Stimulated activated CD8-positive, alpha-beta memory T cell treated with anti-CD3 and anti-CD28 coated beads, Interleukin-2, amount 100 ng/mL, for 1 hour (primary cell): ENCODE measurements at regions not wholly inside any gene's neighbourhood (a gene's known extent, or its start where the extent isn't known, plus 50 kb on each side); places are given as distances from the start of the nearest gene placed in this dataset.

Source experiments
- DNase-seq, 2 donors: peaks; one replicate each; pipeline ENCODE4 v3.0.0-alpha.2; 2020; ENCODE audit warnings: low read depth in 2 of 2

DNA sequence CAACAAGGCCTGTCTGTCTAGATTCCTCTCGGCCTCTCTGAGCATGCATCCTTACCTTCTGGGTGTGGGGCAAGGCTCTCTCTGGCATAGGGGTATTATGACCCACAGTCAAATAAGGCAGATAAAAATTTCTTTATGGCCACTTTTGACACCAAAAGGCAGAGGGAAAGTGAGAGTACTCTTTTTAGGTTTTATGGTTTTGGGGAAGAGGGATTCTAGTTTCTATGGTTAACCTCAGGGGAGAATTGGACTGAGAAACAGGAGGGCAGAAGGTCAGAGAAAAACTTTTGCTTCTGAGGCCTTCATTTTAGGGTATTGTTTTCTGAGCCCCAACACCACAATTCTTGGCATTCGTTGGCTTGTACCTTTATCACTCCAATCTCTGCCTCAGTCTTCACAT lies 70.0 kb upstream of the CCDC54 start:
- DNase-seq = no peak

DNA sequence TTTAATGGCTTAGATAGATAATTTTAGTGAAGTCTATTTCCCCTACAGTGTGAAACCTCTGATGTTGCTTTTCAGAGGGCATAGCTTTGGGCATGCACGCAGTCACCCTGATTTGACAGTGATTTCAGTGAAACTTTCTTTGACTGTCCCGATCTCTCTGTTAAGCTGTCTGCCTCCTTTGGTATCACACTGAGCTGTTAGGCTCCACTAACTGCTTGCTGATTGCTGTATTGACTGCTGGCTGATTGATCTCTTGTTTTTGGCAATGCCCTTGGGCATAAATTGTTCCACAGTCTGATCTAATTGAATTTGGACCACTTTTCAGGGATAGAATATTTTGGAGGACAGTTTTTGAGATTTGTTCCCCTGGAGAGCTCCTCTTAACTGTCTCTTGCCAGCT lies 68.5 kb upstream of the CCDC54 start:
- no peak for DNase-seq

DNA sequence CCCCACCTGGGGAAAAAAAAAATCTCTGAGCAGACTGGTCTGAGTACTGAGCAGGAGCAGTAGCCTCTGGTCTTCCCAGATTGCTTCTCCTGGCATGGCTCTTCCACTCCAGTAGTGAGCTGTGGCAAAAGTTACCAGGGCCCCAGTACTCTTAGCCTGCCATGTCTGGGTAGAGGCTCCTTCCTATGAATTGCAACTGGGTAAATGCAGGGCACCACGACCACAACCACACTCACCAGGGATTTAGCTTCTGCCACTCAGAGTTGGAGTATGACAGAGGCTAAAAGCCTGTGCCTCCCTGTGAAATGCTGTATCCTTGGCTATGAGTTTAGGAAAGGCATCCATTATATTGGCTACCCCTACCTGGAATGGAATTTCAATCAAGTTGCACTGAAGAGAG lies 67.9 kb upstream of the CCDC54 start:
- DNase-seq = no peak

DNA sequence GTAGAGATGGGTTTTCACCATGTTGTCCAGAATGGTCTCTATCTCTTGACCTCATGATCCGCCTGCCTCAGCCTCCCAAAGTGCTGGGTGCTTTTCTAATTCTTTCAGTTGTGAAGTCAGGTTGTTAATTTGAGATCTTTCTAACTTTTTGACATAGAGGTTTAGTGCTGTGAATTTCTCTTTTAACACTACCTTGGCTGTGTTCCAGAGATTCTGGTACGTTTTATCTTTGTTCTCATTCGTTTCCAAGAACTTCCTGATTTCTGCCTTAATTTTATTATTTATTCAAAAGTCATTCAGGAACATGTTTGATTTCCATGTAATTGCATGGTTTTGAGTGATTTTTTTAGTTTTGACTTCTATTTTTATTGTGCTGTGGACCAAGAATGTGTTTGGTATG lies 63.5 kb upstream of the CCDC54 start:
- DNase-seq = no peak

DNA sequence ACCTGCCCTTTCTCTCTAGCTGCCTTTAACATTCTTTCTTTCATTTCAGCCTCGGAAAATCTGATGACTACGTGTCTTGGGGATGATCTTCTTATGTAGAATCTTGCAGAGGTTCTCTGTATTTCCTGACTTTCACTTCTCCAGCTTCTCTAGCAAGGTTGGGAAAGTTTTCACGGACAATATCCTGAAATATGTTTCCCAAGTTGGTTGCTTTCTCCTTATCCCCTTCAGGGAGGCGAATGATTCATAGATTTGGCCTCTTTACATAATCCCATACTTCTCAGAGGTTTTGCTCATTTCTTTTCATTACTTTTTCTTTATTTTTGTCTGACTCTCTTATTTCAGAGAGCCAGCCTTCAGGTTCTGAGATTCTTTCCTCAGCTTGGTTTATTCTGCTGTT lies 62.1 kb upstream of the CCDC54 start:
- DNase-seq = no peak

DNA sequence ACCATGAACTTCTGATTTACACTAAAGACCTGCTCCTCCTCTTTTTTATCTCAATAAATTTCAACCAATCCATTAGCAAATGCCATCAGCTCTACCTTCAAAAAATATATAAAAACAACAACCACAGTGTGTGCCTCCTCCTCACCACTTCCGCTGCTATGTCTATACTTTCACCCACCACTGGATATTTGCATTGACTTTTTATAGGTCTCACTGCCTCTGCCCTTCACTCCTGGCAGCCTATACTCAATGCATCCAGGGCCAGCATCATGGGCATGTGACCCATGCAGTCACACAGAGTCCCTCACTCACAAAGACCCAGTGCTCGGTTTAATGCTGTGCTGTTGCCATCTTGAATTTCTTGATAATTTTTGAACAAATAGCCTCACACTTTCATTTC lies 53.5 kb upstream of the CCDC54 start:
- no peak for DNase-seq

DNA sequence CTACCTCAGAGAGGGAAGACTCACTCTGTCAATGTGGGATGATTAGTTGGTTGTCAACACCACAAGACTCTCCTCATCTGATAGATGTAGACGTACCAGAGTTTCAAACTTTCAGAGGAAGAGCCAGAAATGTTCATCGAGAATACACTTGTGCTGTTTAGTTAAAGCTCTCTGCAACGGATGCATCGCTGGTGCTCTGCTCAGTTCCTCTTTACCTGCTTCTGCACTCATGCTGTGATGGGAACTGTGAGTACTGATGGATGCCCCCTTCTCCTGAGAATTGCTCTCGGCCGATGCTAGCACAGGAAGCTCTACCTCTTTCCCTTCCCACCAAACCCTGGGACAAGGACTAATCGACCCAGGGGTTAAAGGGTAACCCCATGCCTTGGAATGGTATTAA lies 51.8 kb upstream of the CCDC54 start:
- DNase-seq = no peak
